GM12878 (cell line): ENCODE measurements at regions not wholly inside any gene's neighbourhood (a gene's known extent, or its start where the extent isn't known, plus 50 kb on each side); places are given as distances from the start of the nearest gene placed in this dataset.
A peak's percentile ranks its signal among the peaks of the same experiment; 100 is the strongest.

Experiments used
- ATAC-seq: fragments of 200-7000 bp; cut with Tn5 transposase; 3 replicates; pipeline ENCODE4 v1.9.1; 2020; ENCODE audit warnings: mild to moderate bottlenecking, moderate library complexity
- BruUV-seq: library from RNA; stranded (reverse); fragments of 400-500 nt; replicated peaks from 2 replicates; lab custom pipeline; 2021; lab: Mats Ljungman, UMichigan
- CTCF ChIA-PET: fragments of 300-600 bp; sonication (Branson Sonifier 250); formaldehyde crosslinking; extraction: SDS; loops from one replicate; lab custom pipeline; 2021; ENCODE audit warnings: inconsistent platforms; lab: Yijun Ruan, JAX
- POLR2A ChIA-PET: fragments of 350-600 bp; formaldehyde crosslinking; extraction: SDS; loops from one replicate; lab custom pipeline; 2021; ENCODE audit warnings: inconsistent platforms; lab: Charles Lee
- RAD21 ChIA-PET: fragments of 300-600 bp; sonication (Branson Sonifier 250); formaldehyde crosslinking; loops from one replicate; lab custom pipeline; 2023; ENCODE audit warnings: antibody characterized with exemption; ENCODE audit not compliant: unreplicated experiment; lab: Charles Lee
- SMC1A ChIA-PET: fragments of 300-600 bp; sonication (Branson Sonifier 250); formaldehyde crosslinking; loops from one replicate; lab custom pipeline; 2023; ENCODE audit not compliant: unreplicated experiment, uncharacterized antibody; lab: Charles Lee
- DNase-seq: peaks from one replicate; pipeline ENCODE4 v3.0.0-alpha.2; 2011; ENCODE audit warnings: low read depth, low spot score
- FAIRE-seq: peaks from 3 replicates; lab custom pipeline; 2011; peaks lifted over from hg19 to GRCh38; lab: Jason Lieb, UNC
- H2AFZ ChIP-seq: 2 replicates; pipeline ENCODE4 v1.6.0; 2011; ENCODE audit warnings: low read depth, low read length, control low read depth; ENCODE audit not compliant: control insufficient read depth
- H3K27ac ChIP-seq: 2 replicates; pipeline ENCODE4 v1.5.1; 2011; ENCODE audit warnings: control low read depth; ENCODE audit not compliant: control insufficient read depth, insufficient read depth
- H3K27me3 ChIP-seq, 2 experiments: replicated peaks in 1 of 2; 2 replicates each; pipeline versions ENCODE4 v1.6.0 to v1.6.1; 2011; ENCODE audit warnings: low read length in 1 of 2; ENCODE audit not compliant: control insufficient read depth in 2 of 2, insufficient read depth in 2 of 2
- H3K36me3 ChIP-seq, 2 experiments: 2 replicates each; pipeline ENCODE4 v1.5.1; 2011; ENCODE audit warnings: low read length in 1 of 2; ENCODE audit not compliant: control insufficient read depth in 2 of 2, insufficient read depth in 2 of 2
- H3K4me1 ChIP-seq: 2 replicates; pipeline ENCODE4 v1.6.1; 2011; ENCODE audit warnings: mild to moderate bottlenecking, low read length, moderate library complexity, mixed read lengths; ENCODE audit not compliant: control insufficient read depth, insufficient read depth
- H3K4me2 ChIP-seq: 2 replicates; pipeline ENCODE4 v1.6.0; 2011; ENCODE audit warnings: control low read depth; ENCODE audit not compliant: control insufficient read depth, insufficient read depth
- H3K4me3 ChIP-seq: fragments of 200-600 bp; sonication (generic); 2 replicates; pipeline ENCODE4 v1.5.1; 2016
- H3K79me2 ChIP-seq: 2 replicates; pipeline ENCODE4 v1.6.0; 2011; ENCODE audit warnings: low read length; ENCODE audit not compliant: control insufficient read depth, insufficient read depth
- H3K9ac ChIP-seq: 2 replicates; pipeline ENCODE4 v1.8.0; 2011; ENCODE audit warnings: low read length, control low read depth, mixed read lengths; ENCODE audit not compliant: control insufficient read depth, insufficient read depth
- H3K9me3 ChIP-seq: replicated peaks from 3 replicates; pipeline ENCODE4 v1.5.1; 2011; ENCODE audit warnings: mild to moderate bottlenecking, low read length; ENCODE audit not compliant: control insufficient read depth, insufficient read depth
- H4K20me1 ChIP-seq: 2 replicates; pipeline ENCODE4 v1.6.0; 2011; ENCODE audit not compliant: control insufficient read depth, insufficient read depth
- ATF2 ChIP-seq: IDR thresholded peaks from 2 replicates; pipeline ENCODE4 v1.6.1; 2012; ENCODE audit warnings: low read length, inconsistent platforms
- BCL11A ChIP-seq: IDR thresholded peaks from 2 replicates; pipeline ENCODE4 v1.6.1; 2011; ENCODE audit warnings: low read depth, low read length
- CREB1 ChIP-seq: IDR thresholded peaks from 2 replicates; pipeline ENCODE4 v1.6.1; 2012; ENCODE audit warnings: low read depth, mild to moderate bottlenecking, inconsistent platforms
- EP300 ChIP-seq, 2 experiments: fragments of 150-350 bp in 1 of 2; IDR thresholded peaks; 2 replicates each; pipeline ENCODE4 v1.6.1; 2011 to 2012; ENCODE audit warnings: low read depth in 2 of 2, low read length in 2 of 2, borderline replicate concordance in 1 of 2, improper control_type of control experiment in 1 of 2, inconsistent platforms in 1 of 2; ENCODE audit not compliant: control insufficient read depth in 1 of 2
- IRF4 ChIP-seq: IDR thresholded peaks from 2 replicates; pipeline ENCODE4 v1.6.1; 2011; ENCODE audit warnings: low read depth, low read length
- MXI1 ChIP-seq: fragments of 150-350 bp; IDR thresholded peaks from 2 replicates; pipeline ENCODE4 v1.6.1; 2011; ENCODE audit warnings: low read depth, mild to moderate bottlenecking, inconsistent platforms, low read length, improper control_type of control experiment
- NFYB ChIP-seq: IDR thresholded peaks from 2 replicates; pipeline ENCODE4 v1.6.1; 2011; ENCODE audit warnings: low read depth, mild to moderate bottlenecking, low read length, improper control_type of control experiment, moderate library complexity; ENCODE audit not compliant: insufficient read depth
- NR2C2 ChIP-seq: IDR thresholded peaks from 2 replicates; pipeline ENCODE4 v1.6.1; 2011; ENCODE audit warnings: borderline replicate concordance, low read depth; ENCODE audit not compliant: control insufficient read depth, insufficient read length
- NR2F1 ChIP-seq: fragments of 450-650 bp; conservative IDR thresholded peaks from 2 replicates; pipeline ENCODE4 v1.6.1; 2017; ENCODE audit warnings: mild to moderate bottlenecking
- RUNX3 ChIP-seq: IDR thresholded peaks from 2 replicates; pipeline ENCODE4 v1.6.1; 2012; ENCODE audit warnings: low read length, inconsistent platforms
- SMARCA5 ChIP-seq: fragments of 450-650 bp; IDR thresholded peaks from 2 replicates; pipeline ENCODE4 v1.6.1; 2017; ENCODE audit warnings: mild to moderate bottlenecking
- STAT1 ChIP-seq: fragments of 450-650 bp; conservative IDR thresholded peaks from 2 replicates; pipeline ENCODE4 v1.6.1; 2014; ENCODE audit warnings: antibody characterized with exemption, mild to moderate bottlenecking
- ZBED1 ChIP-seq: IDR thresholded peaks from 2 replicates; pipeline ENCODE4 v1.6.1; 2016; ENCODE audit warnings: borderline replicate concordance
- WGBS: methylation state at CpG from one replicate; pipeline ENCODE4 v1.1.6; 2016; ENCODE audit warnings: low lambda C conversion rate; ENCODE audit not compliant: insufficient replicate concordance, insufficient coverage; ENCODE audit errors: missing lambda C conversion rate; 5-methylcytosine and 5-hydroxymethylcytosine counted together
- in situ Hi-C: fragments of 300-500 bp; cut with MboI; formaldehyde crosslinking; loops from 9 replicates; pipeline ENCODE4 v1.14.3; 2018; ENCODE audit warnings: mixed read lengths
- intact Hi-C: fragments of 100-400 bp; cut with micrococcal nuclease; formaldehyde crosslinking; loops from one replicate; pipeline ENCODE4 v1.14.2; 2022; ENCODE audit not compliant: unreplicated experiment

GRCh38 chr3:4897765-4898453 is 81.3 kb upstream of the BHLHE40 start:
- Histone ChIP-seq H4K20me1 (no peaks in the 10 kb centered on the region), H2AFZ (no peak overlapping the region), H3K9me3 (no peaks in the 10 kb centered on the region; the same call in 2 of the 3 replicates), H3K27me3 (no peaks in the 10 kb centered on the region), H3K36me3 (no peaks in the 10 kb centered on the region), H3K27ac (no peak overlapping the region), H3K79me2 (no peaks in the 10 kb centered on the region), H3K4me1 (peaks cover 16% of the 10 kb centered on the region), H3K9ac (no peak overlapping the region), H3K4me2 (peak overlapping the region; percentile 86), H3K4me3 (no peak overlapping the region)
- FAIRE-seq = no peak
- ChIA-PET POLR2A (interaction anchor here (0.6 to 1.4 kb wide), 3 partner anchors 9 to 36 kb away, joined by 3 to 5 read pairs (median 4); no protein-coding TSS in a partner anchor), RAD21 (interaction anchor here (0.6 to 2.0 kb wide), 4 partner anchors 10 to 103 kb away, joined by 3 to 5 read pairs (median 4); no protein-coding TSS in a partner anchor), CTCF (interaction anchor here (0.6 to 1.7 kb wide), 4 partner anchors 26 to 186 kb away, joined by 3 to 5 read pairs (median 4); no protein-coding TSS in a partner anchor), SMC1A (interaction anchor here (1.1 to 1.9 kb wide), 10 partner anchors 9 to 154 kb away, joined by 3 to 11 read pairs (median 4); no protein-coding TSS in a partner anchor)
- no peak for TF ChIP-seq ZBED1
- TF ChIP-seq SMARCA5 = 0 out of 2 replicates have a peak, but pooled peaks have one; percentile 27
- no TSS peak for BruUV-seq
- no peak for ATAC-seq
- intact Hi-C loops = loop anchor here (2.0 to 5.0 kb wide), 5 partner anchors 47 to 146 kb away; no protein-coding TSS in a partner anchor
- 88% methylated on average over 6 of the region's 6 CpGs for WGBS
- in situ Hi-C loops = no loop called here
- no peak for DNase-seq

- H3K4me2 ChIP-seq = peak overlapping the region; percentile 86
- no peak overlapping the region; the same call in 1 of the 2 replicates for H2AFZ ChIP-seq
- 2% methylated on average over 6 of the region's 6 CpGs for WGBS
- H3K36me3 ChIP-seq = no peaks in the 10 kb centered on the region
- H3K27ac ChIP-seq = peak overlapping the region; percentile 28
- peaks cover 16% of the 10 kb centered on the region for H3K4me1 ChIP-seq
- SMC1A ChIA-PET = interaction anchor here (0.5 to 1.9 kb wide), 13 partner anchors 8 to 153 kb away, joined by 3 to 11 read pairs (median 4); no protein-coding TSS in a partner anchor
- peak; percentile 53 for DNase-seq
- ATAC-seq = peak; percentile 97
- POLR2A ChIA-PET = interaction anchor here (0.6 to 1.4 kb wide), 3 partner anchors 8 to 36 kb away, joined by 3 to 5 read pairs (median 4); no protein-coding TSS in a partner anchor
- TSS peak; percentile 84 for BruUV-seq
- H3K4me3 ChIP-seq = no peak overlapping the region; the same call in 1 of the 2 replicates
- no peaks in the 10 kb centered on the region for H3K79me2 ChIP-seq
- FAIRE-seq = peak; percentile 91
- H3K27me3 ChIP-seq = no peaks in the 10 kb centered on the region
- CTCF ChIA-PET = interaction anchor here (1.1 to 1.7 kb wide), 2 partner anchors 78 to 187 kb away, joined by 4 to 5 read pairs; no protein-coding TSS in a partner anchor
- no peak overlapping the region for H3K9ac ChIP-seq
- H3K9me3 ChIP-seq = no peaks in the 10 kb centered on the region; the same call in 2 of the 3 replicates
- intact Hi-C loops = loop anchor here (2.0 to 5.0 kb wide), 5 partner anchors 48 to 146 kb away; no protein-coding TSS in a partner anchor
- H4K20me1 ChIP-seq = no peaks in the 10 kb centered on the region
- RAD21 ChIA-PET = interaction anchor here (0.6 to 2.0 kb wide), 4 partner anchors 9 to 103 kb away, joined by 3 to 5 read pairs (median 4); no protein-coding TSS in a partner anchor
- in situ Hi-C loops = no loop called here
- no peak for TF ChIP-seq STAT1
- TF ChIP-seq NFYB = 0 out of 2 replicates have a peak, but pooled peaks have one; percentile 41
- peak; percentile 96 for TF ChIP-seq NR2F1
- no peak for TF ChIP-seq MXI1
- TF ChIP-seq NR2C2 = no peak
- peak; percentile 84 for TF ChIP-seq BCL11A
- TF ChIP-seq ATF2 = peak; percentile 87
- peak; percentile 94 for TF ChIP-seq RUNX3
- peak; percentile 43; the same call in 1 of the 2 replicates for TF ChIP-seq CREB1
- peak; percentile 69 to 91; a peak in 3 of 4 replicates for TF ChIP-seq EP300 (IDR thresholded peaks at IDR 0.05; ENCODE audit: borderline replicate concordance in 1 of 2, control insufficient read depth in 1 of 2, low read depth in 2 of 2, low read length in 2 of 2)
- peak; percentile 88 for TF ChIP-seq IRF4
Measured at GRCh38 chr3:4898454-4899313, 80.6 kb upstream of the BHLHE40 start.
